A673 (cell line): ENCODE measurements at regions not wholly inside any gene's neighbourhood (a gene's known extent, or its start where the extent isn't known, plus 50 kb on each side); places are given as distances from the start of the nearest gene placed in this dataset.

Experiments
- CTCF ChIP-seq: fragments of 300-800, 200-600 bp; sonication (generic); conservative IDR thresholded peaks from 2 replicates; pipeline ENCODE4 v1.5.1; 2017; ENCODE audit warnings: low read depth, mild to moderate bottlenecking, antibody characterized with exemption, low read length, moderate library complexity, mixed read lengths
- EZH2 ChIP-seq: fragments of 200-600 bp; sonication (generic); IDR thresholded peaks from 2 replicates; pipeline ENCODE4 v1.6.1; 2017; ENCODE audit warnings: borderline replicate concordance, low read depth, mild to moderate bottlenecking, mixed read lengths, antibody characterized with exemption, low read length; ENCODE audit not compliant: poor library complexity, severe bottlenecking

GRCh38 chr18:27242392-27243047, 57.4 kb upstream of the CHST9 start:
- TF ChIP-seq CTCF (no peak), EZH2 (no peak)
